ENCODE measurements at regions not wholly inside any gene's neighbourhood (a gene's known extent, or its start where the extent isn't known, plus 50 kb on each side); places are given as distances from the start of the nearest gene placed in this dataset.

DNA sequence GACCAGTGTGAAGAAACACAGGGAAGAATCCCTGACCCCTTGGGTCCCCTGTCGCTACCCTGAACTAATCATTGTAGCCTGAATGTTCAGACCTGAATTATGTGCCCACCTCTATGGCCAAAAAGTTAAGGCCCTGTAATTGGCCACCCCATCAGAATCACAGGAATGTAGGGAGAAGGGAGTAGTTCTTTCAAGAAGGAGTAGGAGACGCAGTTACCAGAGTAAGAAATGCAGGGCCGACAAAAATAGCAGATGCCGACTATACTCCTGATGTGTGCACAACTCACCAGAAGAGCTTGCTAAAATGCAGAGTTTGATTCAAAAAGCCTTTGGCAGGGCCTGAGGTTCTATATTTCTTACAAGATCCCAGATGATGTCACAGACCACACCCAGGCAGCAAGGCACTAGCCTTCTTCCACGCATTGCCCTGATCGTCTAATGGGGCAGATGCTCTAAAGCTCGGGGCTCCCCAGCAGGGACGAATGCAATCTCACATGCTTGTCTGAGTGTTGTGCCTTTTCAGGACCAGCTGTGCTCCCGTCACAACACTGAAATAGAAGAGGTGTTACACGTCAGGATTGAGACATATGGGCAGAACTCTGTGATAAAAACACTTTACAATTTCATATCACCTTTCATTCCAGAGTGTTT lies 161.0 kb upstream of the FAM241A start:
- no peak for TF ChIP-seq TARDBP (IDR thresholded peaks at IDR 0.05)
- no peak for TF ChIP-seq SP1 (IDR thresholded peaks at IDR 0.05)
- no peak for TF ChIP-seq ZNF384 (IDR thresholded peaks at IDR 0.05)
- no peak for TF ChIP-seq BHLHE40 (IDR thresholded peaks at IDR 0.05; ENCODE audit: borderline replicate concordance)
- TF ChIP-seq FOXM1 (IDR thresholded peaks at IDR 0.05; ENCODE audit: borderline replicate concordance), result no peak
- no peak for TF ChIP-seq FOXA1 (IDR thresholded peaks at IDR 0.05)
- no peak for TF ChIP-seq FOXK2 (IDR thresholded peaks at IDR 0.05)
- TF ChIP-seq LEF1 (IDR thresholded peaks at IDR 0.05; ENCODE audit: borderline replicate concordance), result no peak
- TF ChIP-seq, protein P1, sequence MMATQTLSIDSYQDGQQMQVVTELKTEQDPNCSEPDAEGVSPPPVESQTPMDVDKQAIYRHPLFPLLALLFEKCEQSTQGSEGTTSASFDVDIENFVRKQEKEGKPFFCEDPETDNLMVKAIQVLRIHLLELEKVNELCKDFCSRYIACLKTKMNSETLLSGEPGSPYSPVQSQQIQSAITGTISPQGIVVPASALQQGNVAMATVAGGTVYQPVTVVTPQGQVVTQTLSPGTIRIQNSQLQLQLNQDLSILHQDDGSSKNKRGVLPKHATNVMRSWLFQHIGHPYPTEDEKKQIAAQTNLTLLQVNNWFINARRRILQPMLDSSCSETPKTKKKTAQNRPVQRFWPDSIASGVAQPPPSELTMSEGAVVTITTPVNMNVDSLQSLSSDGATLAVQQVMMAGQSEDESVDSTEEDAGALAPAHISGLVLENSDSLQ (IDR thresholded peaks at IDR 0.05), result no peak

Data from HEK293T (cell line).